ENCODE measurements at regions not wholly inside any gene's neighbourhood (a gene's known extent, or its start where the extent isn't known, plus 50 kb on each side); places are given as distances from the start of the nearest gene placed in this dataset.
"Not testable (repeated sequence)": the region's sequence is repeated elsewhere in the genome, so short reads cannot be mapped to it uniquely, and the experiment has no call there.

DNA sequence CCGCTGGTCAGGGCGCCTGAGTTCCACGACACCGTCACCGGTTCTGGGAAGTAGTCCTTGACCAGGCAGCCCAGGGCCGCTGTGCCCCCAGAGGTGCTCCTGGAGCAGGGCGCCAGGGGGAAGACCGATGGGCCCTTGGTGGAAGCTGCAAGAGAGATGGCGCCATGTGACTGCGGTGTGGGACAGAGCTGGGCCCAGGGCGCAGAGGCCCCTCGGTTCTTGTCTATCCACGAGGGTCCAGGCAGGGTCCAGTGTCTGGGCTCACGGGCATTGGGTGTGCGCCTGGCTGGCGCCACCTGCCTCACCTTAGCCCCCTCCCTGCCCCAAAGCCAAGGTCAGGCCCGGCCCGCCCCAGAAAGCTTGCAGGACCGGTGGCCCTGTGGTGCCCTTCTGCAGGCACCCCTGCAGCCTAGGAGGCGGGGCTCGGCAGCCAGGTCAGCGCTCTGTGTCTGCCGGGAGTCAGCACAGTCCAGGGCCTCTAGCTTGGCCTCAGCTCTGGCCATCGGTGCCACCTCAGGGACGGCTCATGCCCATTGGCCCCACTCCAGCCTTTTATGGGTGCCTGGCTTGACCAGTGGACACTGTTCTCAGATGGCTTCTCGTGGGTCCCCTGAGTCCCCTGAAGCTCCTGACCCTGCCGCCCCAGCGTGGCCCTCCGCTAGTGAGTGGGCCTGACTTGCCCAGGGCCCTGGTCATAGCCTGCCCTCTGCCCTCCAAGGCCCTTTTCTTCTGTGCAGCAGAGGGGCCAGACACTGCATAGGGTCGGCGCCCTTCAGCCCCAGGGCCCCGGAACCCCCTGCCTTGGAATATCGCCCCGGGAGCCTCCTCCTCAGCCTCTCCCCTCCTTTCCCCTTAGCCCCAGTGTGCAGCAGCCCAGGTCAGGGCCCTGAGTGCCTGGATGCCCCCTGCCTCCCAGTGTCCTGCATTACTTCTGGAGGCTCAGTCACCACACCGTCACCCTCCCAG, 245.2 kb downstream of the TMEM121 start:
- WGBS, 2 experiments (ENCODE audit: extremely low coverage in 1 of 2, insufficient coverage in 1 of 2, insufficient read length in 1 of 2, insufficient replicate concordance in 2 of 2, low coverage in 1 of 2, low lambda C conversion rate in 2 of 2, missing lambda C conversion rate in 1 of 2), result 77% methylated on average over 16 of the region's 35 CpGs; no CpG with 5 or more reads in 1 of the 2 experiments
- H3K14ac ChIP-seq (ENCODE audit: insufficient read length); H3K4me3 ChIP-seq (ENCODE audit: extremely low read depth in 1 of 4, insufficient read depth in 2 of 4, low read depth in 3 of 4, low read length in 4 of 4); H3K79me2 ChIP-seq (ENCODE audit: control insufficient read depth in 1 of 2, insufficient read depth in 2 of 2, low read length in 2 of 2); H2BK20ac ChIP-seq (ENCODE audit: low read length); H4K5ac ChIP-seq (ENCODE audit: insufficient read length, low read depth, low read length); CTCF ChIA-PET (ENCODE audit: partially characterized antibody); H4K8ac ChIP-seq (ENCODE audit: extremely low read depth, insufficient read depth, low read length); H3K56ac ChIP-seq (replicated peaks; ENCODE audit: insufficient read length, low read depth, low read length); H3K23me2 ChIP-seq (ENCODE audit: low read depth, low read length); H3K4ac ChIP-seq (replicated peaks; ENCODE audit: insufficient read length, low read depth, low read length); FAIRE-seq; H2BK12ac ChIP-seq (ENCODE audit: low read depth, low read length); H2BK15ac ChIP-seq (ENCODE audit: low read length); H3K36me3 ChIP-seq (ENCODE audit: control insufficient read depth in 2 of 4, insufficient read depth in 4 of 4, low read length in 3 of 4); H4K91ac ChIP-seq (replicated peaks; ENCODE audit: insufficient read length, low read length); H3K79me1 ChIP-seq (ENCODE audit: low read depth, low read length); H3K4me2 ChIP-seq (ENCODE audit: insufficient read depth in 1 of 2, low read depth in 2 of 2, low read length in 2 of 2); H2AFZ ChIP-seq (ENCODE audit: low read length); H2AK5ac ChIP-seq (ENCODE audit: low read depth, low read length); DNase-seq (ENCODE audit: low read depth in 1 of 2, low spot score in 2 of 2); H3K18ac ChIP-seq (ENCODE audit: extremely low read depth, low read length); H4K20me1 ChIP-seq (replicated peaks in 1 of 2; ENCODE audit: control insufficient read depth in 1 of 2, insufficient read depth in 2 of 2, low read length in 2 of 2); H3K27ac ChIP-seq (ENCODE audit: low read depth, low read length); H2BK120ac ChIP-seq (replicated peaks; ENCODE audit: low read depth, low read length); H2BK5ac ChIP-seq (ENCODE audit: low read depth, low read length); H3K23ac ChIP-seq (ENCODE audit: insufficient read length); H3K4me1 ChIP-seq (replicated peaks in 1 of 4; ENCODE audit: control insufficient read depth in 3 of 4, insufficient read depth in 4 of 4, low read length in 3 of 4); H3K27me3 ChIP-seq (replicated peaks in 1 of 4; ENCODE audit: control insufficient read depth in 3 of 4, extremely low read depth in 1 of 4, insufficient read depth in 3 of 4, low read length in 3 of 4); POLR2A ChIA-PET (ENCODE audit: partially characterized antibody); H3K9ac ChIP-seq (replicated peaks in 1 of 4; ENCODE audit: extremely low read depth in 1 of 4, low read depth in 3 of 4, low read length in 3 of 4): not testable (repeated sequence)
- peaks cover 17 to 93% of the 10 kb centered on the region in 2 experiments for H3K9me3 ChIP-seq (ENCODE audit: insufficient read depth in 2 of 2, low read depth in 1 of 2, low read length in 1 of 2)

All from H1 (cell line).